GM19452 (cell line): ENCODE measurements at regions not wholly inside any gene's neighbourhood (a gene's known extent, or its start where the extent isn't known, plus 50 kb on each side); places are given as distances from the start of the nearest gene placed in this dataset.
"Not testable (repeated sequence)": the region's sequence is repeated elsewhere in the genome, so short reads cannot be mapped to it uniquely, and the experiment has no call there.

Source experiments
- ATAC-seq: cut with Tn5 transposase; IDR thresholded peaks from one replicate; pipeline ENCODE4 v1.9.1; 2021; ENCODE audit not compliant: unreplicated experiment

DNA sequence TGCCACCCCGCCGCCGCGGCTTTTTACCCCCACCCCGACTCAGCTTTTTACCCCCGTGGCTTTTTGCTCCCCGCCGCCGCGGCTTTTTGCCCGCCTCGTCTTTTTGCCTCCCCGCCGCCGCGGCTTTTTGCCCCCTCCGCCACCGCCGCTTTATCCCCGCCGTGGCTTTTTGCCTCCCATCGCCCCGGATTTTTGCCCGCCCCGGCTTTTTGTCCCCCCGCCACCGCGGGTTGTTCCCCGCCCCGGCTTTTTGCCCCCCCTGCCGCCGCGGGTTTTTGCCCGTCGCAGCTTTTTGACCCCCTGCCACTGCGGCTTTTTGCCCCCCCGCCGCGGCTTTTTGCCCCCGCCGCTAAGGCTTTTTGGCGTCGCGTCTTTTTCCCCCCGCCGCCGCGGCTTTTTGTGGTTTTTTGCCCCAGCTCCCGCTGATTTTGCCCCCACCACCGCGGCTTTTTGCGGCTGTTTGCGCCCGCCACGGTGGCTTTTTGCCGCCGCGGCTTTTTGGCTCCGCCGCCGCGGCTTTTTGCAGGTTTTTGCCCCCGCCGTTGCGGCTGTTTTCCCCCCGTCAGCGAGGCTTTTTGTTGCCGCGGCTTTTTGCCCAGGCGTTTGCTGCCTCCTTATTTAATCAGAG, 597.2 kb downstream of the GOLGA6L6 start:
- ATAC-seq: no peak

DNA sequence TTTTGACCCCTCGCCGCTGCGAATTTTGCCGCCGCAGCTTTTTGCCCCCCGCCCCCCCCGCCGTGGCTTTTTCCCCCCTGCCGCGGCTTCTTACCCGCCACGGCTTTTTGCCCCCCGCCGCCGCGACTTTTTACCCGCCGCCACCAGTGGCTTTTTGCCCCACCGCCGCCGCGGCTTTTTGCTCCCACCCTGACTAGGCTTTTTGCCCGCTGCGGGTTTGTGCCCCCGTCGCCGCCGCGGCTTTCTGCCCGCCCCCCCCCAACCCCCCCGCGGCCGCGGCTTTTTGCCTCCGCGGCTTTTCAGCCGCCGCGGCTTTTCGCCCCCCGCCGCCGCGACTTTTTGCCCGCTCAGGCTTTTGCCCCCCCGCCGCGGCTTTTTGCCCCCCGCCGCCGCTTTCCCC, 598.1 kb downstream of the GOLGA6L6 start:
- ATAC-seq: no peak

- ATAC-seq: not testable (repeated sequence)
These were observed 638.3 kb downstream of the GOLGA6L6 start for GRCh38 chr15:19903281-19903680.

DNA sequence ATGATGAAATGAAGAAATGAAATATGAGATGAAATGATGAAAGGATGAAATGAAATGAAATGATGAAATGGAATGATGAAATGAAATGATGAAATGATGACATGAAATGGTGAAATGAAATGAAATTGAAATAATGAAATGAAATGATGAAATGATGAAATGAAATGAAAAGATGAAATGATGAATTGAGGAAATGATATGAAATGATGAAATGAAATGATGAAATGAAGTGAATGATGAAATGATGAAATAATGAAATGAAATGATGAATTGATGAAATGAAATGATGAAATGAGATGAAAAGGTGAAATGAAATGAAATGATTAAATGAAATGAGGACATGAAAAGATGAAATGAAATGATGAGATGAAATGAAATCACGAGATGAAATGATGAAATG, 639.2 kb downstream of the GOLGA6L6 start:
- ATAC-seq: not testable (repeated sequence)

- ATAC-seq: not testable (repeated sequence)
These were observed 640.2 kb downstream of the GOLGA6L6 start for GRCh38 chr15:19901414-19901813.

- no peak for ATAC-seq
These were observed 642.4 kb downstream of the GOLGA6L6 start for GRCh38 chr15:19899021-19899824.

GRCh38 chr15:19888811-19889210, 652.8 kb downstream of the GOLGA6L6 start:
- not testable (repeated sequence) for ATAC-seq

DNA sequence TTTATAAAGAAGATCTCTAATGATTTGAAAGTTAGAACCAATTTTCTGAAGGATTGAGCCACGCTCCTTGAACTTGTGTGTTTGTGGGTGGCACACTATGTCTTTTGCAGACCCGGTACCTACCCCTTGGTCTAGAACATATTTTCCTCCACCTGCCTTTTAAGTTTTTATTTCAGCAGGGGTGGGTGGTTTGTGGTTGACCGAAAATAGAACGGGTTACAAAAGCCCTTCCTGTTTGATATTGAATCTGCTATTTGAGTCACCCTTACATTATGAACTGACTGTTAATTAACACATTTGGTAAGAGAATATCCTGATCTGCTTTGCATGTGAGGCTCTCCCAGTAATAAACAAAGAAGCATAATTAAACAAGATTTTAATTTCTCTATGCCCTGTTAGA, 697.5 kb downstream of the GOLGA6L6 start:
- not testable (repeated sequence) for ATAC-seq
